Right renal pelvis (tissue), 4 donors: ENCODE measurements at regions not wholly inside any gene's neighbourhood (a gene's known extent, or its start where the extent isn't known, plus 50 kb on each side); places are given as distances from the start of the nearest gene placed in this dataset.
"Not testable (repeated sequence)": the region's sequence is repeated elsewhere in the genome, so short reads cannot be mapped to it uniquely, and the experiment has no call there.

Source experiments
- DNase-seq, 4 donors: peaks; one replicate each; pipeline ENCODE4 v3.0.0-alpha.2; 2013; ENCODE audit warnings: low read depth in 4 of 4, low spot score in 3 of 4, missing footprints in 1 of 4

DNA sequence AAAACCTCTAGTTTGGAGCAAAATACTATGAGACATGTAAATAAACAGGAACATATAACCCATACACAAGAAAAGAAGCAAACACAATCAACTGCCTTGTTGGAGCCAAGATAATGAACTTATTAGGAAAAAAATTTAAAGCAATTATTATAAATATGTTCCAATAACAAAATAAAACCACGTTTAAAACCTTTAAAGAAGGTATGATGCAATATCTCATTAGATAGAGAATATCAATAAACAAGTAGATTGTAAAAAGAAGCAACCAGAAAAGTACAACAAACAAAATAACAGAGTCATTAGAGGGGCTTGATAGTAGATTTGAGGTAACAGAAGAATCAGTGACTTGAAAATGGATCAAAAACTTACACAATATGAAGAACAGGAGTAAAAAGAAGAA, 327.0 kb upstream of the PCDH9 start:
- DNase-seq, result no peak

DNA sequence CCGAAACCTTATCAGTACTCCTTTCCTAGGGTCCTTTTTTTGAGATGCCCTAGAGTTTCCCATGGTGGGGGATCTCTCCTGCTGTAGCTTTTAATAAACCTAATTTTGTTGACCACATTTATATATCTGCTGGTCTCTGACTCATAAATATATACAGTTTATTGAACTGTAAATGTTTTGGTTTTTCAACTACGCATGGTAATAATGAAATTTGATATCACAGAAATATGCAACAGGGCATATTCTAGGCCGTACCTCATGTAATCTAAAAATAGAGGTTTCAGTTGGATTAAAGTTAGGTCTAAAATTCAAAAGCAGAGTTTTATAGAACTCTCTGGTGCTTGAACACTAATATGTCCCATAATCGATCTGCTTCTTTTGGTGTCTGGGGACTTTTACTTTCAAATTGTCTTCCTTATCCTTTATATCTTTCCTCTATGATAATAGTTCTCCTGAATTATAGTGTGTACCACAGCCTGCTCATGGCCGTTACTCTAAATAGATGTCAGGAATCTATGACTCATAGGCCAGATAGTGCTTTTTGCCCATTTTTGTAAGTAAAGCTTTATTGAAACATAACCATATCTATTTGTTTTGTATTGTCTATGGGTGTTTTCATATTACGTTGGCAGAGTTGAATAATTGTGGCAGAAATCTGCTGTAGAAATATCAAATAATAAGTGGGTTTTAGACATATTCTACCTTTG, 324.8 kb upstream of the PCDH9 start:
- DNase-seq, result no peak

DNA sequence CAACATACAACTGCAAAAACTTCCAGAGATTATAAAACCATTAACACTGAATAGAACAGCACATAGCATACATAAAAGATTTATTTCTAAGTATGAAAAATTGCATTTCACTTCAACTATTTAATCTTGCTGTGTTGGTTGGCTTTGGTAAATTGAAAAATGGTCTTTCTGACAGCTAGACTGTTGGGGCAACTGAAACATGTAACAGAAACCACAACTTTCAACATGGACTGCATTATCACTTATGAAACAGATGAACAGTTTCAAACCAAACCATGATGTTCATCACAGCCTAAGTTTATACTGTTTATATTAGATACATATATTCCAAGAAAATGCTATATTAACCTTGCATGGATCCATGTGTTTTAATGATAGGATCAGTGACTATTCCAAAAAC, 324.1 kb upstream of the PCDH9 start:
- DNase-seq, result no peak

DNA sequence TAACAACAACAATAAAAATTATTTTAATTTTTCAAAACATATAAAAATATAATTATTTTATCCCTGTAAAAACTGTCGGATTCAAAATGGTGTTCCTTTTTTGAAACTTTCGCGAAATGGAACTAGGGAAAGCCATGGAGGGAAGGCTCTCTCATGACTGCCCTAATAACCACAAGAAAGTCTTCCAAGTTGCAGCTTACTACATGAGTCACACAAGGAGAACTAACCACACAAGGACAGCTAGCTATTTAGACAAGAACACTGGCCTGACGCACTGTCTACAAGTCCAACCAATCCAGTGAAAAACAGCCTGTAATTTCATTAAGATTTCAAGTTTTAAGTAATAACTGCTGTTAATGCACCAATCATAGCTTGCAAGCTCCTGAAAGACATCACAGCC, 319.2 kb upstream of the PCDH9 start:
- DNase-seq, result no peak

DNA sequence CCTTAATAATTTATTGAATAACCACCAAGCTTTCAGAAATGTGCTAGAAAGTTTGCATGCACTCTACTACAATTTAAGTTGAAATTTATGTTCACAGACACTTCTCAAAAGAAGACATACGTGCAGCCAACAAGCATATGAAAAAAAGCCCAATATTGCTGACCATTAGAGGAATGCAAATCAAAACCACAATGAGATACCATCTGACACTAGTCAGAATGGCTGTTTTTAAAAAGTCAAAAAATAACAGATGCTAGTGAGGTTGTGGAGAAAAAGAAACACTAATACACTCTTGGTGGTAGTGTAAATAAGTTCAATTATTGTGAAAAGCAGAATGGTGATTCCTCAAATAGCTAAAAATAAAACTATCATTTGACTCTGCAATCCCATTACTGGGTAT, 308.8 kb upstream of the PCDH9 start:
- no peak for DNase-seq

DNA sequence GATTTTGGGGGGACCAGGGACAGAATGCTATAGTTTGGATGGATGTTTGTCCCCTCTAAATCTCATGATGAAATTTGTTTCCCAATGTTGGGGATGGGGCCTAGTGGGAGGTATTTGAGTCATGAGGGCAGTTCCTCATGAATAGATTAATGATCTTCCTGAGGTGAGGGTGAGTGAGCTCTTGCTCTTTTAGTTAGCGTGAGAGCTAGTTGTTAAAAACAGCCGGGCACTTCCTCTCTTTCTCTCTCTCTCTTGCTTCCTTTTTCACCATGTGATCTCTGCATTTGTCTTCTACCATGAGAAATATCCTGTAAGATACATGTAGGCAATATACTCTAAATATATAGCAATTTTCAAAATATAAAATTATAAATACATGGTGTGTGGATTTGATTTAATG, 290.8 kb upstream of the PCDH9 start:
- DNase-seq, result no peak

DNA sequence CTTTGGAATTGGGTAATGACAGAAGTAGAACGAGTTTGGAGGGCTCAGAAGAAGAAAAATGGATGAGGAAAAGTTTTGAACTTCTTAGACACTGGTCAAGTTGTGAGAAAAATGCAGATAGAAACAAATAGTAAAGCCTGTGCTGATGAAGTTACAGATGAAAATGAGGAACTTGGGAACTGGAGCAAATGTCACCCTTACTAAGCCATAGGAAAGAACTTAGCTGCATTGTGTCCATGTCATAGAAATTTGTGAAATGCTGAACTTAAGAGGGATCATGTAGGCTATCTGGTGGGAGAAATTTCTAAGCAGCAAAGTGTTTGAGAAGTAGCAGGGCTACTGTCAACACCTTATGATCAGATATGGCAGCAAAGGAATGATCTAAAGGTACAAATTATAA, 289.2 kb upstream of the PCDH9 start:
- no peak for DNase-seq

DNA sequence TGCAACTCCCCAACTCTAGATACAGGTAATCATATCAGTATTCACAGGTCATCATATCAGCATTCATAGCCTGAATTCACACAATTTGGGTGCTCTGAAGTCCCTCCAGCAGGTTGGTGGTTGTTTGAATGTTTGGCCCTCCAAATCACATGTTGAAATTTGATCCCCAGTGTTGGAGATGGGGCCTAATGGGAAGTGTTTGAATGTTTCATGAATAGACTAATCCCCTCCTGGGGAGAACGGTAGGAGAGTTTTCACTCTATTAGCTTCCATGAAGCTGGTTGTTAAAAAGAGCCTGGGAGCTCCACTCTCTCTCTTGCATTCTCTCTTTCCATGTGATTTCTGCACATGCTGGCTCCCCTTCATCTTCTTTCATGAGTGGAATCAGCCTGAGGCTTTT, 288.6 kb upstream of the PCDH9 start:
- DNase-seq, result no peak

DNA sequence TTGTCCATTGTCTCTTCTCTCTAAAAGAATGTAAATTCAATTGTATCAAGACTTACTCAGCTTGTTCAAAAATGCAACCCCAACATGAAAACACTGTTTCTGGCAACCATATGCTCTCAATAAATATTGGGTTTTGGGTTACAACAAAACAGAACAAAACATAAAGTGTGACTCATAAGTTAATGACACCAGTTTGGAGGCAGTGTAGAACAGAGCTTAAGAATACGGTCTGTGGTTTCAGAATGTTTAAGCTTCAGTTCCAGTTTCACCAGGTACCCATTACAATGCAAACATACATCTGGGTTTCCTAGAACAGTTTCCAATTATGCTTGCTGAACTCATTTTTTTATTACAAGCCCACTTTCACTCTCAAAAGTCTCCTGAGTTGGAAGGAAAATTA, 285.8 kb upstream of the PCDH9 start:
- no peak for DNase-seq

DNA sequence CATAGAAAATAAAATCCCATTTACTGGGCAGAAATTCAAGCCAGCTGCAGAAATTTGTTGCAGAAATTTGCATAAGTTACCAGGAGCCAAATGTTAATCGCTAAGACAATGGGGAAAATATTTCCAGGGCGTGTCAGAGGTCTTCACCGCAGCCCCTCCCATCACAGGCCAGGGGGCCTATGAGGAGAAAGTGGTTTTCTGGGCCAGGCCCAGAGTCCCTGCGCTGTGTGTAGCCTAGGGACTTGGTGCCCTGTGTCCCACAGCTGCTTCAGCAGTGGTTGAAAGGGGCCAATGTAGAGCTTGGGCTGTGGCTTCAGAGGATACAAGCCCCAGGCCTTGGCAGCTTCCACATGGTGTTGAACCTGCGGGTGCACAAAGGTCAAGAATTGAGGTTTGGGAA, 278.9 kb upstream of the PCDH9 start:
- no peak for DNase-seq

DNA sequence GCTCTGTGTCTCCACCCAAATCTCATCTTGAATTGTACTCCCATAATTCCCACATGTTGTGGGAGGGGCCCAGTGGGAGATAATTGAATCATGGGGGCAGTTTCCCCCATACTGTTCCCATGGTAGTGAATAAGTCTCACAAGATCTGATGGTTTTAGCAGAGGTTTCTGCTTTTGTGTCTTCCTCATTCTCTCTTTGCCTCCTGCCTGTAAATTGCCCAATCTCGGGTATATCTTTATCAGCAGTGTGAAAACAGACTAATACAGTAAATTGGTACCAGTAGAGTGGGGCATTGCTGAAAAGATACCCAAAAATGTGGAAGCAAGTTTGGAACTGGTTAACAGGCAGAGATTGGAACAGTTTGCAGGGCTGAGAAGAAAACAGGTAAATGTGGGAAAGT, 278.1 kb upstream of the PCDH9 start:
- not testable (repeated sequence) for DNase-seq

DNA sequence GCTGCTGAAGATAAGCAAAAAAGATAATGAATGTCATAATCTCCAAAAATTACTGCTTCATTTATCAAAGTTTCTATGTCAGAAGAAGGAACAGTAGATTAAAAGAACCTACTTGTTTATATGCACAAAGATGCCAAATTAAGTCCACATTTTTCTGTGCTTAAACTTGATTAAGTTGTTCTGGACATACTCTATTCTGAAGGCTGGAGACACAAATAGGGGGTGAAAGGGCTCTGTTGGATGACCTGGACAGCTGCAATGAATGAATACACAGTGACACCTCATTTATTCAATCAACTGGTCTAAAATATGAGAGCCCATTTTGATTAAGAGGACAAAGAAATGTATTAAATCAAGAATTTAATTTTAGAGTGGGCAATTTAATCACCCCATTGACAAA, 276.3 kb upstream of the PCDH9 start:
- DNase-seq, result no peak

DNA sequence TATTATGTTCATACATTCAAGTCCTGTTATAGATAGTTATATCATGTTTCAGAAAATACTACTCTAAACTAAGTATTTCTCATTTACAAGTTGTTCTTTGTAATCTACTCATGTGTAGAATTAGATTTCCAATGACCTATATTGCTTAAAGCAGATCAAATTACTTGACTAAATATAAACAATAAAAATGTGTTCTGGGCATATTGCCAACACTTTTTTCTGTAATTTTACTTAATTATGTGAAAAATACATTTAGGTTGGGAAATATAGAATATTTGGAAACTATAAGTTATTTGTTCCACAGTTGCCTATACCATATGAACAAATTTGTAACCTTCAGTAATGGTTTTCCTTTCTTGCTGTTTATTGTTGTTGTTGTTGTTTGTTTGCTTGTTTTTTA, 275.2 kb upstream of the PCDH9 start:
- DNase-seq, result no peak

DNA sequence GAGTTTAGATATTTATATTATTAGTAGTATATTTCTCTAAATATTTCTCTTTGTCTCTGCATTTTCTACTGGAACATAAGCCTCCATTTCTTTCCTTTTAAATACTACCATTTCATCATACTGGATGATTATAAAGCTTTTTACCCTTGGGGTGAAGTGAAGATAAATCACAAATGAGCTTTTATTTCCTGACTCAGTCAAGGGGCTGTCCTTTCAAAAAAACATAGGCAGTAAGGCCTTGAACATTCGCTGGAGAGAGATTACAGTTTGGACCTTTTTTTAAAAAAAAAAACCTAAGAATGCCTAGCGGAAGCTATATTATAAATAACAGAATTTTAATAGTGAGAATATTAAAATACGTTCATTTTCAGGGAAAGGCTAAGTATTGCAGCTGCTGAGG, 268.8 kb upstream of the PCDH9 start:
- DNase-seq, result no peak

DNA sequence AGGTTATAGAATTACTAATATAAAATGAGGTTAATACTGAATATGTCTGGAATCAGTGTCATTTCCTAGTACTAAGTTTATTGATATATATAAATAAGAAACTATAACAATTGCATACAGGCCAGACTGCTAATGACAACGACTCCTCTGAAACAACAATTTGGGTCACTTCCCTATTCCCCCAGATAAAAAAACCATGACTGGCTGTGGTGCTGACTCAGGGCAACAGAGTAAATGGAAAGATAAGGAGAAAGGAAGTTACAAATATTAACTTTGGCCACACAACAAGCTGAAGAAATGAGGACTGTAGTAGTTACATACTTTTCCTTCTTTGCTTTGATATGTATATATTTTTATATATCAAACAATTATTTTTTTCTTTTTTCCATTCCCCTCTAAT, 263.7 kb upstream of the PCDH9 start:
- DNase-seq, result no peak

DNA sequence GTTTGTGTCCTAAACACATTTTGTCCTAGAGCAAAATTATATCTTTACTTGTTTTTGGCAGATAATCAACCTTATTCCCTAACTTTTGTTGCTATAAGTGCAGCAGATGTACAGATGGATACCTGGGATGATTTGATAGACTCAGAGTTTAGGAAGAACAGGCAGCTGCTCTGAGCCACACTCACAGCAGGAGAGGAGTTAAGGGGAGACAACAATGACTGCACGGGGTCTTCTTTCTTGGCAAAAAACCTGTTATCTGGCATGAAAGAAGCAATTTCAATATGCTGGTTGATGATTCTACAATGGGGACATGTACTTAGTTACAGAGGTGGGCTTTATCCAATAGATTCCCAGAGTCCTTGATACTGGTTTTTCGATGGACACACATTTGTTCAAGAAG, 258.9 kb upstream of the PCDH9 start:
- no peak for DNase-seq

DNA sequence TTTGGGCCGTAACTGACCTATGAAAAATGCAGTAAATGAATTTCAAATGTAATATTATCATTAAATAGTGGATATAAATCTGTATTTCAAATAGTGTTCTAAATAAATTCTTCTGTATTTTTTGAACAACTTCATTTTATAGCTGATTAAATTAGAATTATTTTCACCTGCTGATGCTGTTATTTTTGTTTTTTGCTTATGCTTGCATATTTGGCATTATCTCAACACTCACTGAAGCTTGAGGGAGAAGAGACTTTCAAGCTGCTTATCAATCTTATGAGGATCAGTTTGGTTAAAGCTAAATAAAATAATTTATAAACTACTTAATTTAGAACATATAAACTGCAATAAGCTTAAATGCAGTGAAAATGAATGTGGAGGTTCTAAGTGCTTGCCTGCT, 251.3 kb upstream of the PCDH9 start:
- no peak for DNase-seq

DNA sequence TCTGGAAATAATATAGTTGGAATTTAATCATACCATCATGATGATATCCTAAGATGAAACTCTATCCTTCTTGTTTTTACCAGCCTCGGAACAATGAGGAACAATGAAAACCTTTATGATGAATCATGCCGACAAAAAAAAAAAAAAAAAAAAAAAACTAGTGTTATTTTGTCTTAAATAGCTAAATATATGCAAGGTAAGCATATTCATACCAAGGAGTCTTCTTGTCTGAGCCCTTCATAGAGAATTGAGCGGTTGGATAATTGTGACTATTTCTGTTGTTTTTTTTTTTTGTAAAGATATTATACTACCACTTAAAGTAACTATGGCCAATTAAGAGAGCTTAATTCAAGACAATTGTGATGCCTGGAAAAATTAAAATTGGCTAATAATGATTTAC, 244.0 kb upstream of the PCDH9 start:
- DNase-seq, result no peak

DNA sequence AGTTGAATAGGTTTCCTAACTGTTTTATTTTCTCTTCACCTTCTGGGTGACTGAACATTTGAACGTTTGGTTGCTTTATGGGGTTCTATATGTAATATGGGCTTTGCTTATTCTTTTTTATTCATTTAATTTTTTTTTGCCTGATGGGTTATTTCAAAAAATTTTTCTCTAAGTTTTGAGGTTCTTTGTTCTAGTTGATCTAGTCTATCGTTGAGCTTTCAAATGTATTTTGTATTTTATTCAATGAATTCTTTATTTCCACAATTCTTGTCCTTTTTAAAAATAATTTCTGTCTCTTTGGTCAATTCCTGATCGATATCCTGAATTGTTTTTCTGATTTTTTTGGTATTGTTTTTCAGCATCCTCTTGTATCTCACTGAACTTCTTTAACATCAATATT, 239.5 kb upstream of the PCDH9 start:
- DNase-seq, result no peak

DNA sequence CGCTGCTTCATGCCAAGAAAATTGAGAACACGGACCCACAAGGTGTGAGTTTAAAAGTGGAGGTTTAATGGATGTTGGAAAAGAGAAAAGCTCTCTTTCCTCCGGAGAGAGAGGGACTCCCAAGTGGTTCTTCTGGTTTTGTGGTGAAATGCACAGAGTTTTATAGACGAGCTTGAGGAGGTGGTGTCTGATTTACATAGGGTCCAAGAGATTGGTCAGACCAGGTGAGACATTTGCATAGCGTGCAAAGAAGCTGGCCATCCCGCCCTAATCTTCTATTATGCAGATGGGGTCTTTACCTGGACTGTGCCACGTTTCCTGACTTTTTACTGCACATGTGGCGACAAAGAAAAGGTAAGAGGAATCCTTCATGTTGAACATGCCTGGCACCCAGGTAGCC, 236.4 kb upstream of the PCDH9 start:
- no peak for DNase-seq

DNA sequence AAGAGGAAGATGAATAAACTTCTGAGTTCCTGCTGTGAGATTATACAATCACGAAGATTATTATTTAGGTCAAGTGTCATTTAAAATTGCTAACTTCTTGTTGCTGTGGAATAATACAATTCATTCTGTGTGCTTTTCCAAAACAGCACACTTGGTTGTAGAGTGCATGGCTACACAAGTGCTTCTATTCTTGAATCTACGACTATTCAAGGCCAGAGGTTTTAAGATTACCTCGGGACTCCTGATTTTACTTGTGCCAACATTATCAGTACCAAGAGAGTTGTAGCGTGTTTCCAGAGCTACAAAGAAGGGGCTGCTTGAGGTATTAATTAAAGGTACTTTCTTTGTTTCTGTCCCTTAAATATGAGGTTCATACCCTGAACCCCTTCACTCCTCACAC, 234.0 kb upstream of the PCDH9 start:
- no peak for DNase-seq

DNA sequence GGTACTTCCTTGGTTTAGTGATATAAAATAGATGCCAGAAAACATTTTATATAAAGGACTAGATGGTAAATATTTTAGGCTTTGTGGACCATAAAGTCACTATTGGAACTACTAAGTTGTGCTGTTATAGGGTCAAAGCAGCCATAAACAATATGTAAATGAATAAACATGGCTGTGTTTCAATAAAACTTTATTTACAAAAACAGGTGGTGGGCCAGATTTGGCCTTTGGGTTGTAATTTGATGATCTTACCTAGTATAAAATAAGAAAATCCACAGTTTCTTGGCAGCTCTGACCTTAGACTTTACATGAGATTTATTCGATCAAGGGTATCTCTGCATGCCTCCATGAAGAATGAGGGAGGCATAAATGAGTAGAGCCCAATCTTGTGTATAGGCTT, 232.0 kb upstream of the PCDH9 start:
- no peak for DNase-seq

DNA sequence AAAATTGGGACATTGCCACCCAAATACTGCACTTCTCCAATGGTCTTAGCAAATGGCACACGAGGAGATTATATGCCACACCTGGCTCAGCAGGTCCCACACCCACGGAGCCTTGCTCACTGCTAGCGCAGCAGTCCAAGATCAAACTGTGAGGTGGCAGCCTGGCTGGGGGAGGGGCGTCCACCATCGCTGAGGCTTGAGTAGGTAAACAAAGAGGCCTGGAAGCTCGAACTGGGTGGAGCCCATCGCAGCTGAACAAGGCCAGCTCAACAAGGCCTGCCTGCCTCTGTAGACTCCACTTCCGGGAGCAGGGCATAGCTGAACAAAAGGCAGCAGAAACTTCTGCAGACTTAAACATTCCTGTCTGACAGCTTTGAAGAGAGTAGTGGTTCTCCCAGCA, 222.4 kb upstream of the PCDH9 start:
- not testable (repeated sequence) for DNase-seq
